Cardiac fibroblast (primary cell): ENCODE measurements at regions not wholly inside any gene's neighbourhood (a gene's known extent, or its start where the extent isn't known, plus 50 kb on each side); places are given as distances from the start of the nearest gene placed in this dataset.

Experiments
- DNase-seq, 2 donors: peaks; one replicate each; pipeline versions ENCODE4 v3.0.0 to v3.0.0-alpha.2; 2010; ENCODE audit warnings: low read depth in 2 of 2
- H3K4me3 ChIP-seq, 2 donors: replicated peaks in 1 of 2; 1 replicate in 1 of 2; 2 replicates in 1 of 2; pipeline ENCODE4 v1.5.1; 2011; ENCODE audit warnings: low read depth in 2 of 2, low read length in 2 of 2, mild to moderate bottlenecking in 2 of 2, moderate library complexity in 1 of 2
- CTCF ChIP-seq: IDR thresholded peaks from one replicate; pipeline ENCODE4 v1.5.1; 2011; ENCODE audit warnings: low read depth, mild to moderate bottlenecking, low read length, inconsistent platforms

GRCh38 chr6:109290143-109290931, 91.9 kb downstream of the CD164 start:
- no peak for DNase-seq
- TF ChIP-seq CTCF: no peak
- H3K4me3 ChIP-seq: no peak overlapping the region

- no peak for TF ChIP-seq CTCF
- DNase-seq: no peak
- no peak overlapping the region for H3K4me3 ChIP-seq
Measured at GRCh38 chr6:109285366-109285765, 96.9 kb downstream of the CD164 start.

- no peak for DNase-seq
- no peak for TF ChIP-seq CTCF
- no peak overlapping the region for H3K4me3 ChIP-seq
Measured at GRCh38 chr6:109284675-109285074, 97.6 kb downstream of the CD164 start.

- no peak overlapping the region for H3K4me3 ChIP-seq
- DNase-seq: no peak
- TF ChIP-seq CTCF: no peak
Measured at GRCh38 chr6:109282756-109283155, 99.5 kb downstream of the CD164 start.

- DNase-seq: no peak
- no peak overlapping the region for H3K4me3 ChIP-seq
- TF ChIP-seq CTCF: no peak
Measured at GRCh38 chr6:109279628-109280027, 102.6 kb downstream of the CD164 start.

- no peak for DNase-seq
- no peak for TF ChIP-seq CTCF
- H3K4me3 ChIP-seq: no peak overlapping the region
Measured at GRCh38 chr6:109271622-109272021, 110.6 kb downstream of the CD164 start.

GRCh38 chr6:109269953-109270517, 112.2 kb downstream of the CD164 start:
- no peak for DNase-seq
- TF ChIP-seq CTCF: no peak
- H3K4me3 ChIP-seq: no peak overlapping the region
